Caco-2 (cell line): ENCODE measurements at regions not wholly inside any gene's neighbourhood (a gene's known extent, or its start where the extent isn't known, plus 50 kb on each side); places are given as distances from the start of the nearest gene placed in this dataset.

Experiments used
- BruUV-seq: library from RNA; stranded (reverse); fragments of 400-500 nt; replicated peaks from 2 replicates; lab custom pipeline; 2021; lab: Mats Ljungman, UMichigan
- CTCF ChIA-PET: fragments of 300-600 bp; sonication (Branson Sonifier 250); formaldehyde crosslinking; loops from one replicate; lab custom pipeline; 2022; ENCODE audit warnings: antibody characterized with exemption; lab: Charles Lee
- POLR2A ChIA-PET: fragments of 300-600 bp; sonication (Branson Sonifier 250); formaldehyde crosslinking; loops from one replicate; lab custom pipeline; 2022; ENCODE audit warnings: antibody characterized with exemption; lab: Charles Lee
- DNase-seq, 2 experiments: peaks; one replicate each; pipeline versions ENCODE4 v3.0.0 to v3.0.0-alpha.2; 2020 to 2022
- H3K27me3 ChIP-seq: replicated peaks from 2 replicates; pipeline ENCODE4 v1.6.0; 2011; ENCODE audit warnings: low read length; ENCODE audit not compliant: control insufficient read depth, insufficient read depth
- H3K36me3 ChIP-seq: 2 replicates; pipeline ENCODE4 v1.5.1; 2011; ENCODE audit warnings: low read length; ENCODE audit not compliant: control insufficient read depth, insufficient read depth
- H3K4me1 ChIP-seq: fragments of 250-450 bp; sonication (Bioruptor Pico); 2 replicates; pipeline ENCODE4 v1.5.1; 2020; ENCODE audit warnings: mild to moderate bottlenecking
- H3K4me3 ChIP-seq: 2 replicates; pipeline ENCODE4 v1.5.1; 2011; ENCODE audit warnings: low read depth, mild to moderate bottlenecking, control low read depth, low read length
- H3K9me3 ChIP-seq: fragments of 250-450 bp; sonication (Bioruptor Pico); 2 replicates; pipeline ENCODE4 v1.5.1; 2020; ENCODE audit warnings: mild to moderate bottlenecking, moderate library complexity
- H3K27ac Mint-ChIP-seq: one replicate; pipeline ENCODE4 v1.8.0; 2022; ENCODE audit warnings: mixed read lengths; ENCODE audit not compliant: unreplicated experiment
- H3K27me3 Mint-ChIP-seq: one replicate; pipeline ENCODE4 v1.8.0; 2022; ENCODE audit warnings: mixed read lengths; ENCODE audit not compliant: insufficient read depth, unreplicated experiment
- H3K36me3 Mint-ChIP-seq: one replicate; pipeline ENCODE4 v1.8.0; 2022; ENCODE audit warnings: mild to moderate bottlenecking, mixed read lengths; ENCODE audit not compliant: insufficient read depth, unreplicated experiment
- H3K4me1 Mint-ChIP-seq: one replicate; pipeline ENCODE4 v1.8.0; 2022; ENCODE audit warnings: low read depth, mixed read lengths; ENCODE audit not compliant: unreplicated experiment
- H3K4me3 Mint-ChIP-seq: one replicate; pipeline ENCODE4 v1.8.0; 2022; ENCODE audit warnings: mild to moderate bottlenecking, moderate library complexity, mixed read lengths; ENCODE audit not compliant: unreplicated experiment
- H3K9me3 Mint-ChIP-seq: one replicate; pipeline ENCODE4 v1.8.0; 2022; ENCODE audit warnings: mixed read lengths; ENCODE audit not compliant: unreplicated experiment
- intact Hi-C: fragments of 100-400 bp; cut with micrococcal nuclease; formaldehyde crosslinking; loops from one replicate; pipeline ENCODE4 v1.10.0; 2022; ENCODE audit not compliant: unreplicated experiment
- TF ChIP-seq, protein P1 (sequence below), 2 experiments: fragments of 200-600 bp in 1 of 2; IDR thresholded peaks; 1 replicate in 1 of 2; 2 replicates in 1 of 2; pipeline versions ENCODE4 v1.5.1 to v1.8.0; 2011 to 2022; ENCODE audit warnings: antibody characterized with exemption in 1 of 2, control low read depth in 1 of 2, inconsistent platforms in 1 of 2, low read depth in 1 of 2, low read length in 1 of 2, mild to moderate bottlenecking in 1 of 2, moderate library complexity in 1 of 2; ENCODE audit not compliant: insufficient read depth in 1 of 2, severe bottlenecking in 1 of 2, unreplicated experiment in 1 of 2

DNA sequence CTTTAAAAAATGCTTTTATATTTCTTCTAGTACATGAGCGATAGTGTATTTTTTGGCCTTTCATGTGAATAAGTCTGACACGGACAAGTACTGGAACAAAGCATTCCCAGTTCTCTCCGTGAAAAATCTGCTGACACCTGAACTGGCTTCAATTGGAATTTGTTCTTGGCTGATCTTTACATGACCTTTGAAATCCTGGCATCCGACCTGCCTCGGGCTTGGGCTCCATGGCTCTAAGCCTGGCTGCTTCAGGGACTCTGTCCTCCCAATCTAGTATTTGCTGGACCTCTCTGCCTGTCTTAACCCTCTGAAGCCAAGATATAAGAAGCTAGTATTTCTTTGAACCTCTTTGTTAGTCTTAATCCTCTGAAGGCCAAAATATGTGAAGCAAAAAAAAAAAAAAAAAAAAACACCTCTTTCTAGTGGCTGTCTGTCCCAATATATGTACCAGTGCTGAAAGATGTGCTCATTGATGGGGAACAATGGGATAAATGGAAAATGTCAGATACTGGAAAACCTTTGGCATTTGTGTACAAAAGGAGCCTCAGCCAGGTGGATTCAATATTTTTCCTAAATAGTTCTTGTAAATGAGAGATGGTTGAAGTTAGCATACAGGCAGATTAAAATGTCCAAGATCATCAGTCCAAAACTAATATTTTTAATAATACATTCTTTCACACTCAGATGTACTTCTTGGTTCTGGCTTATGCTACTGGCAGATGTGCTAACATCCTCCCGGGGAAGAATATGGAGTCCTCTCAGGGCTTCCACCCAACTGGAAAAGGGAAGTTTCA lies 470.6 kb downstream of the TUSC1 start:
- Mint-ChIP-seq H3K4me3 (no peak overlapping the region), H3K4me1 (no peaks in the 10 kb centered on the region), H3K27ac (no peak overlapping the region), H3K36me3 (no peaks in the 10 kb centered on the region), H3K9me3 (no peaks in the 10 kb centered on the region), H3K27me3 (no peaks in the 10 kb centered on the region)
- ChIA-PET POLR2A (no interaction called here), CTCF (no interaction called here)
- TF ChIP-seq, protein P1, sequence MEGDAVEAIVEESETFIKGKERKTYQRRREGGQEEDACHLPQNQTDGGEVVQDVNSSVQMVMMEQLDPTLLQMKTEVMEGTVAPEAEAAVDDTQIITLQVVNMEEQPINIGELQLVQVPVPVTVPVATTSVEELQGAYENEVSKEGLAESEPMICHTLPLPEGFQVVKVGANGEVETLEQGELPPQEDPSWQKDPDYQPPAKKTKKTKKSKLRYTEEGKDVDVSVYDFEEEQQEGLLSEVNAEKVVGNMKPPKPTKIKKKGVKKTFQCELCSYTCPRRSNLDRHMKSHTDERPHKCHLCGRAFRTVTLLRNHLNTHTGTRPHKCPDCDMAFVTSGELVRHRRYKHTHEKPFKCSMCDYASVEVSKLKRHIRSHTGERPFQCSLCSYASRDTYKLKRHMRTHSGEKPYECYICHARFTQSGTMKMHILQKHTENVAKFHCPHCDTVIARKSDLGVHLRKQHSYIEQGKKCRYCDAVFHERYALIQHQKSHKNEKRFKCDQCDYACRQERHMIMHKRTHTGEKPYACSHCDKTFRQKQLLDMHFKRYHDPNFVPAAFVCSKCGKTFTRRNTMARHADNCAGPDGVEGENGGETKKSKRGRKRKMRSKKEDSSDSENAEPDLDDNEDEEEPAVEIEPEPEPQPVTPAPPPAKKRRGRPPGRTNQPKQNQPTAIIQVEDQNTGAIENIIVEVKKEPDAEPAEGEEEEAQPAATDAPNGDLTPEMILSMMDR (IDR thresholded peaks at IDR 0.05; ENCODE audit: insufficient read depth in 1 of 2, low read depth in 1 of 2, low read length in 1 of 2, severe bottlenecking in 1 of 2, unreplicated experiment in 1 of 2), result no peak
- no peaks in the 10 kb centered on the region for H3K27me3 ChIP-seq
- no peaks in the 10 kb centered on the region for H3K4me1 ChIP-seq
- no peaks in the 10 kb centered on the region for H3K9me3 ChIP-seq
- no peak for DNase-seq
- no peaks in the 10 kb centered on the region for H3K36me3 ChIP-seq
- no TSS peak for BruUV-seq
- H3K4me3 ChIP-seq, result no peak overlapping the region
- intact Hi-C loops, result no loop called here

GRCh38 chr9:25206027-25206426 lies 472.2 kb downstream of the TUSC1 start:
- H3K27ac Mint-ChIP-seq, result no peak overlapping the region
- H3K36me3 Mint-ChIP-seq, result no peaks in the 10 kb centered on the region
- no TSS peak for BruUV-seq
- Histone ChIP-seq H3K4me1 (no peaks in the 10 kb centered on the region), H3K9me3 (no peaks in the 10 kb centered on the region), H3K4me3 (no peak overlapping the region), H3K27me3 (no peaks in the 10 kb centered on the region), H3K36me3 (no peaks in the 10 kb centered on the region)
- no peaks in the 10 kb centered on the region for H3K27me3 Mint-ChIP-seq
- H3K4me3 Mint-ChIP-seq, result no peak overlapping the region
- TF ChIP-seq, protein P1 (IDR thresholded peaks at IDR 0.05; ENCODE audit: insufficient read depth in 1 of 2, low read depth in 1 of 2, low read length in 1 of 2, severe bottlenecking in 1 of 2, unreplicated experiment in 1 of 2), result no peak
- CTCF ChIA-PET, result no interaction called here
- DNase-seq, result no peak
- intact Hi-C loops, result no loop called here
- POLR2A ChIA-PET, result no interaction called here
- H3K9me3 Mint-ChIP-seq, result no peaks in the 10 kb centered on the region
- H3K4me1 Mint-ChIP-seq, result no peaks in the 10 kb centered on the region

DNA sequence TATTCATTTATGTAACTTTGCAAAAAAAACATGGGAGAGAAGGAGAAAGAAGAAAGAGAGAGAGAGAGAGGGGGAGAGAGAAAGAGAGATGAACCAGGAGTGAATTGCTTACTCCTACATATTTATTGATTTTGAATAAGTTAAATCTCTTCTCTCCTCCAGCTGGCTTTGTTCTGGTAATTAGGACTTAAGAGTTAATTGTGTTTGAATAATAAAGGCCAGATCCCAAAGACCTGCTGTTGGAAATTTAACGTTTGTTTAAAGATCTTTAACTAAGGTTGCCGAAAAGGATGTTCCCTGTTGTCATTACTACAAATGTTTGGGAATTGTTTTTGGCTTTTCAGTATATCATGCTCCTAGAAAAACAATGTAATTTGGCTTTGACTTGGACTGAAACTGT lies 473.0 kb downstream of the TUSC1 start:
- no peaks in the 10 kb centered on the region for H3K27me3 Mint-ChIP-seq
- intact Hi-C loops, result no loop called here
- Histone ChIP-seq H3K27me3 (no peaks in the 10 kb centered on the region), H3K9me3 (no peaks in the 10 kb centered on the region), H3K4me1 (no peaks in the 10 kb centered on the region), H3K36me3 (no peaks in the 10 kb centered on the region), H3K4me3 (no peak overlapping the region)
- no peak for DNase-seq
- POLR2A ChIA-PET, result no interaction called here
- H3K9me3 Mint-ChIP-seq, result no peaks in the 10 kb centered on the region
- no peaks in the 10 kb centered on the region for H3K36me3 Mint-ChIP-seq
- CTCF ChIA-PET, result no interaction called here
- TF ChIP-seq, protein P1 (IDR thresholded peaks at IDR 0.05; ENCODE audit: insufficient read depth in 1 of 2, low read depth in 1 of 2, low read length in 1 of 2, severe bottlenecking in 1 of 2, unreplicated experiment in 1 of 2), result no peak
- H3K4me3 Mint-ChIP-seq, result no peak overlapping the region
- no peak overlapping the region for H3K27ac Mint-ChIP-seq
- no TSS peak for BruUV-seq
- H3K4me1 Mint-ChIP-seq, result no peaks in the 10 kb centered on the region
